A549 (cell line): ENCODE measurements at regions not wholly inside any gene's neighbourhood (a gene's known extent, or its start where the extent isn't known, plus 50 kb on each side); places are given as distances from the start of the nearest gene placed in this dataset.

Source experiments
- MAFK ChIP-seq: fragments of 450-650 bp; IDR thresholded peaks from 2 replicates; pipeline ENCODE4 v1.6.1; 2014; ENCODE audit not compliant: partially characterized antibody
- RCOR1 ChIP-seq: fragments of 150-350 bp; IDR thresholded peaks from 2 replicates; pipeline ENCODE4 v1.6.1; 2014; ENCODE audit warnings: antibody characterized with exemption, low read length, low read depth
- SREBF2 ChIP-seq: fragments of 450-650 bp; IDR thresholded peaks from 2 replicates; pipeline ENCODE4 v1.6.1; 2014; ENCODE audit warnings: mild to moderate bottlenecking, moderate library complexity

DNA sequence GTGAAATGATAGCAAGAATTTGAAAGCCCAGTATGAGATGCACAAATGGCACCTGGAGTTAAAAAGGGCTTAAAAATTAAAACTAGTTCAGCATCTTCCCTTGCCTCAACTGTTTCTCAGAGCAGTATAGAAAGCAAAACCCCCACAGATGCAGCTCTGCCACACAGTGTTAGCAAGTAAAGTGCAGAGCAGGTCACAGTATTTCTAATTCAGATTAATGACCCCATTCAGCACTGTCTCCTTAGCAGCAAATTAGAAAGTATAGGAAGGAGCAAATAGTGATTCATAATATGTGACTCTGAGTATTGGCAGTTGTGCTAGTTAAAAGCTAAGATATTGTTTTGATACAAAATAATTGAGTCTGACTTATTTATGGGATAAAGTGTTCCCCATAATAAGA lies 73.8 kb upstream of the CCDC85A start:
- TF ChIP-seq RCOR1: no peak
- TF ChIP-seq SREBF2: no peak
- TF ChIP-seq MAFK: no peak
